Fibroblast of skin of left quadriceps (primary cell): ENCODE measurements at regions not wholly inside any gene's neighbourhood (a gene's known extent, or its start where the extent isn't known, plus 50 kb on each side); places are given as distances from the start of the nearest gene placed in this dataset.
A peak's percentile ranks its signal among the peaks of the same experiment; 100 is the strongest.
"Not testable (repeated sequence)": the region's sequence is repeated elsewhere in the genome, so short reads cannot be mapped to it uniquely, and the experiment has no call there.

Experiments used
- DNase-seq, 2 experiments: peaks; one replicate each; pipeline ENCODE4 v3.0.0-alpha.2; 2013; ENCODE audit warnings: low read depth in 2 of 2

DNA sequence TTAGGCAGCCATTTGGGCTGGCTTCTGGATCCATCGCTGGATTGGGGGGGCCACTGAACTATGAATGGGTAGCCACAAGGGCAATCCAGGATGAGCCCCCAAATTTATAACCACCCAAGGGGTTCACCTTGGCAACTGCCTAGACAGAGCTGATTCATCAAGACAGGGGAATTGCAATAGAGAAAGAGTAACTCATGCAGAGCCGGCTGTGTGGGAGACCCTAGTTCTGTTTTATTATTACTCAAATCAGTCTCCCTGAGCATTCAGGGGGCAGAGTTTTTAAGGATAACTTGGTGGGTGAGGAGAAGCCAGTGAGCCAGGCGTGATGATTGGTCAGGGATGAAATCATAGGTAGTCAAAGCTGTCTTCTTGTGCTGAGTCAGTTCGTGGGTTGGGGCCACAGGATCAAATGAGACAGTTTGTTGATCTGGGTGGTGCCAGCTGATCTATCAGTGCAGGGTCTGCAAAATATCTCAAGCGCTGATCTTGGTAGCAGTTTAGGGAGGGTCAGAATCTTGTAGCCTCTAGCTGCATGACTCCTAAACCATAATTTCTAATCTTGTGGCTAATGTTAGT is 57.9 kb downstream of the DNAJB9 start:
- no peak for DNase-seq

DNA sequence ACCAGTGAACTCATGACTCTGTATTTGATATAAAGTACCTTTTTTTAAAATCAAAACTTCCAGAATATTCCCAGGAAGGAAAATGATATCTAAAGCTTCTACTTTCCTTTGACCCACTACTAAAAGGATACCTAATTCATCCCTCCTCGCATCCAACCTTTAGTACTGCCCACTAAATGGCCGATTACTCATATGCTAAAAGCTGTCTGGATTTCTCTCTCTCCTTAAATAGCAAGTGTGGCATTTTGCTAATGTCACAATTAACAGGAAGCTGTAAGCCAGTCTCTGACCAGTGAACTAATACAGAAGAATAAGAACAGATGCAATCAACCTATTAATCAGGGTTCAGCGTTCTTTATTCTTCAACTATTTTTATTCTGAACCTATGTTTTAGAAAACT is 59.0 kb downstream of the DNAJB9 start:
- no peak for DNase-seq

DNA sequence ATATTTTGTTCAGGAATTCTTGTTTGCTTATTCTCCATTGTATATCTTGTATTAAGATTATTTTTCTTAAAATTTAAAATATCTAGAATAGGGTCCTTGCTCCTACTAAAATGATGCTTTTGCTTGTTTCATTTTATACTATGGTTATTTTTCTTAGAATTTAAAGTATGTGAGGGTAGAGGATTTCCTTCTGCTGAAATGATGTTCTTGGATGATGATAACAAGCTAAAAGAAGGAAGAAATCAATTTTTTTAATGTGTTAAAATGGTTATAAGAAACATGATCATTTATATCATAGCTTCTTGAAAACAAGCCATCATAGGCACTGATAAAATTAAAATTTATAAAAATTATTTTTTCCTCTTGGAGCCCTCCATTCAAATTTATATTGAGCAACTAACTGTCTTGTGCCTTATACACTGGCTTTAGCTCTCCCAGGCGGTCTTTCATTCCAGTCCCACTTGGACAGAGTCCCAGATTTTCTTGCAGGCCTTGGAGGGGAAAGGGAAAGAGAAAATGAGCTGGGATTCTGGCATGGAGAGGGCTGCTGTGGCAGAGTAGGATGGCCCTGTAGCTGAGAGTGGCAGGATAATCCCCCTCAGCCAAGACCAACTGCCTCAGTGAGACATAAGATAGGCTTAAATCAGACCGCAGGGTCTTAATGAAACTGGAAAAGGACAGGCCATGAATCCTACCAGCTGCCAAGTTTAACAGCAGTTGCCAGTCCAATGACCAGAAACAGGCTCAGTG is 60.2 kb downstream of the DNAJB9 start:
- DNase-seq = peak in 1 of 2 experiments; percentile 6

DNA sequence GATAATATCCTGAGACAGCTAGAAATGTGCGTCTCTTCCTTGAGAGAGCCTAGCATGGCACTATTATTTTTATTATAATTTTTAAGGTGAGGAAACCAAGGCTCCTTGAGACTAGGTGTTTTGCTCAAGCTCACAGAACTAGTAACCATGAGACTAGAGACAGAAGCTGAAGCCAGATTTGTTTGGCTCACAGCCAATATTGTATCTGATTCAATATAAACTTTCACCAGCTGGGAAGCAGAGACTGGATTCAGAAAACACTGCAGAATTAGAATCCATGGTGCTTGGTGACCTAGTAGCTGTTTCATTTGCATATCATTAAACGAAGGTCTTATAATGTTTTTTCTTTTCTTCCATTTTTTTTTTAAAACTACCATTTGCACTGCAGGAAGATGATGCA is 64.4 kb downstream of the DNAJB9 start:
- no peak for DNase-seq

DNA sequence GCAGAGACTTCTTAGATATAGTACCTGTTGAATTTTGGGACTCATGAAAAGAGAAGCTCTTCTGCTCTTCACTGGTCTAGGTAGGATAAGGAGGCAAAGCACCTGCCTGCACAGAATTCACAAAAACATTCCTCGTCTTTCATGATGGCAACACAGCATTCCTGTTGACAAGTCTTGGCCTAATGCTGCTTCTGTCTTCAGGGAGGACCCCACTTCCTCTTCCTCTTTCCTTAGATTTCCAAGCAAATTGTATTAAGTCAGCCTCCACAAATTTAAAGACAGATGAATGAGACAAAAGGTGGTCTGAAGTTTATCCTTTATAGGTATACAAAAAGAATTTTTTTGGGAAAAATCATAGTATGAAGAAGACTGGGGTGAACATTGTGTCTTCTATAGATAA is 64.9 kb downstream of the DNAJB9 start:
- no peak for DNase-seq

DNA sequence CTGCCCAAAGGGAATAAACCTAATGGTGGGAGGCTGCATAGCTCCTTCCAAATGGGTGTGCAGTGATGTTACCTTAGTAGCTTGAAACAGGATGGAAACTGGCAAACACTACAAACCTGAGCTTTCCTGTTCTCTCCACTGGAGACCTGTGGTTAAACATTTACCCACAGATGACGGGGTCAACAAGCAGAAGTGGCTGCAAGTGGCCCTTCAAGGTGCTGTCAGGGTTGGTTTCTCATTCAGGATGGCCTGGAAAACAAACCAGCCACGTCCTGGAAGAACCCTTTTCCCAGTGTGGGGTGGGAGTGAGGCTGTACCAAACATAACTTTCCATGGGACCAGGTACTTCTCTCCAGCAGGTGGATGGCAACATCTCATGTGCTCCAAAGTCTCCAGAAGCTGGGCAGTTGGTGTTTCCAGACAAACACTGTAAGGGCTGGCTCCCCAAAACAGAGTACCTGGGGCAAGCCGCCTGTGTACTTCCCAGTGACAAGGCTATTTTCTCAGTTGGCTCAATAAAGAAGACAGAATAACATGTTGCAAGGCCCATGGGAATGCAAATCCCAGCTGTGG is 67.5 kb downstream of the DNAJB9 start:
- no peak for DNase-seq

DNA sequence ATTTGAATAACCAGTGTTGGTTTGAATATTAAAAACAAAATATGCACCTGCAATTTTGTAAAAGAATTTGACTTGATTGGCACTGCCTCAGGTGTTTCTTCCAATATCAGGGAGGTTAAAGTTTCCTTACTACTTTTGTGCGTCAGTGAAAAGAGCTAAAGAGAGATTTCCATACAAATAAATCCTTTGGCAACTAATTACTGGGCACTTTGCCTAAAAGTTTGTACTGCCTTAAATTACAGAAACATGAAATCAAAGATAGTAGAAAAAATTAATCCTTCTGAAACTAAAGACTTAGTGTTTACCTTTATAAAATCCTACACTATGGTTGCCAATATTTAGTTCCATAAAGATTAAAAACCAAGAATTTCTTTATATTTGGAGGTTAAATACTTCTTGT is 72.5 kb downstream of the DNAJB9 start:
- no peak for DNase-seq

DNA sequence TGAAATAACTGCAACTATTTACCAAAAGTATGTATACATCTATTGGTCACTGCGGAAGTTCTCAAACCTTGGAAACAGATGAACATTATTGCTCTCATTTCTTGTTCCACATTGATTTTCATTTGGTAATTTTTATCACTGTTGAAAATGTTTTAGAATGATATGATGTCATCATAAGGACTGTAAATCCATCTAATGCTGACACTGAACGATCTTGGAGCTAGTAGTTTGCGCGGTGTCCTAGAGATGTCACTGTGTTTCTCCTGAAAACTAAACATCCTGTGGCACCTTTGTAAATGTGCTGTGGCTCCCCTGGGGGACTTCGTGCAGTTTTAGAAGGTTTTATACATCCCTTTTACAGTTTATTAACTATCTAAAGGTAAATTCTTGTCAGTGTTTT is 73.5 kb downstream of the DNAJB9 start:
- no peak for DNase-seq

DNA sequence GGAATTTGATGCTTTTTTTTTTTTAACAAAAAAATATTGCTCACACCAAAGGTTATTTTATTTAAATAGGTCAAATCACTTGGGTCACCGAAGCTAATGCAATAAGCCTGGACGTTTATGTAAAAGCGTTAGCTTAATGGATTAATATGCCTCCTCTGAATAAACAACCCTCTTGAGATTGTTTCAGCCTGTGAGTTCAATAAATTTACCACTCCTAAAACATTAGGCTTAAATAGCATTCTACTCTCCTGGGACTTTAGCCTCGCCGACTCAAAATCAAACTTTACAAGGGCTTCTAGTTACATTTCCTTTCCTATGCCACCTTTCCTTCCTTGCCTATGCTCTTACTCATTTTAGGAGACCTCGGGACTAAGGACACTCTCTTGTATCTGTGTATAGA is 79.3 kb downstream of the DNAJB9 start:
- DNase-seq = no peak

DNA sequence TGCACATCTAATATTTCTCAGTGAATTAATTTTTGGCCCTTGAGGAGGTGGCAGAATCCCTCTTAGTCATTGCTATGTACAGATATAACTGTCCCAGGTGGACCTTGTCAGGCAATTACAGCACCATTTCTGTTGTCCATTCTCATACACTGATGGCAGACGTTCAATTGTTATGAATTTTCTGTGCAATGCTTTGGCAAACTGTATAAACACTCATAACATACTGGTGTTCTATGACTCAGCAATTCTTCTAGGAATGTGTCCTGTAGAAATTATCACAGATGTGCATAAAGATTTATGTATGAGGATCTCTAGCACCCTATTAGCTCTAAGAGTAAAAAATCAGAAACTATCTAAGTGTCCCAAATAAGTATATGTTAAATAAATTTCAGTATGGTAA is 80.8 kb downstream of the DNAJB9 start:
- peak; percentile 36 to 41 for DNase-seq

DNA sequence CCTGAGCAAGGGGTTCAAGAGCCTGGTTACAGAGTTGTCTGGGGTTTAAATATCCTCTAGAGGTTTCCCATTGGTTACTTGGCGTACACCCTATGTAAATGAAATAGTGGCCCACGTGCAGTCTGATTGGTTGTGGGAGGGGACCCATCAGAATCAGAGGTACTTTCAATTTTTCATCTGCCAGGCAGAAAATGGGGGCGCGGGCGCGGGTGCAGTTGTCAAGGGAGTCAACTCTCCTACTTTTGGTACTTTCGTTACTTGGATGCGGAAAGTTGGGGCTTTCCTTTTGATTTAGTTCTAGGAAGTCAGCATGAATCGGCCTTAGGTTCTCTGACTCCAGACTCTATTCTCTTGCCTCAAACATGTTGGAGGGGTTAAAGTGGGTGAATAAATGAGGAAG is 83.2 kb downstream of the DNAJB9 start:
- DNase-seq = no peak

DNA sequence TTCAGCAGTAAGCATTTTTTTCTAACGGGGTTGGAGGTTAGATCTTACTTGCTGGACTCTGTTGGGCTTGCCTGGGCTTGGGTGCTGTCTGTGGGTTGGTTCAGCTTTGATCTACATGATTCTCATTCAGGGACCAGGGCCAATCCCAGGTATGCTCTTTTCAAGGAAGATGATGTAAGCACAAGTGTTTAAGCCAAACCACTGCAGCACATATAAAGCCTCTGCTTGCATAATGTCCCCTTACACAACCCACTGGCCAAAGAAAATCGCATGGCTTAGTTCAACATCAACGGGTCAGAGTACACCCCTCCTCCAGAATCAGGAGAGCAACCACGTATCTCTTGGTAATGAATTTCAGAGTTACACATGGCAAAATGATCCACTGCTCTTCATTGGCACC is 83.9 kb downstream of the DNAJB9 start:
- no peak for DNase-seq

DNA sequence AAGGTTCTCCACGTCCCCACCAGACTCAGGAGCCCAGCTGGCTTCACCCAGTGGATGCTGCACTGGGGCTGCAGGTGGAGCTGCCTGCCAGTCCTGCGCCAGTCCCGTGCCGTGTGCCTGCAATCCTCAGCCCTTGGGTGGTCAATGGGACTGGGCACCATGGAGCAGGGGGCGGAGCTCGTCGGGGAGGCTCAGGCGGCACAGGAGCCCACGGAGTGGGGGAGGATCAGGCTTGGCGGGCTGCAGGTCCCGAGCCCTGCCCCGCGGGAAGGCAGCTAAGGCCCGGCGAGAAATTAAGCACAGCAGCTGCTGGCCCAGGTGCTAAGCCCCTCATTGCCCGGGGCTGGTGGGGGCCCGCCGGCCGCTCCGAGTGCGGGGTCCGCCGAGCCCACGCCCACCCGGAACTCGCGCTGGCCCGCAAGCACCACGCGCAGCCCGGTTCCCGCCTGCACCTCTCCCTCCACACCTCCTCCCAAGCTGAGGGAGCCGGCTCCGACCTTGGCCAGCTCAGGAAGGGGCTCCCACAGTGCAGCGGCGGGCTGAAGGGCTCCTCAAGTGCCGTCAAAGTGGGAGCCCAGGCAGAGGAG is 87.6 kb downstream of the DNAJB9 start:
- not testable (repeated sequence) for DNase-seq

DNA sequence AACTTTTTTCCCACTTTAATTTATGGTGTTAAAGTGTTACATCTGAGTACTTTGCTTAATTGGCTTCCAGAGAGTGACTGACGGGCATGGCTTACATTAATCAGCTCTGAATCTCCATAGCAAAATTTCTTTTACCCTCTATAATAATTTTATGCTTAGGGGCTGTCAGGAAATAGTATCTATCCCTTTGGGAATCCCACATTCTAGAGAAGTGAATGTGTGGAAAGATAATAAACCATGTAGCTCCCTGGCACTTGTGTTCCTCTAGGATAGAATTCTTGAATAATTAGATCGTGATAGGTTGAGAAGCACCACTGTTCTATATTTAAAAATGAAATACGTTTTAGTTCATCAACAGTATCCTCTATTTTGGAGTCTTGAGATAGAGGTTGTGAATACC is 89.6 kb downstream of the DNAJB9 start:
- DNase-seq = no peak

DNA sequence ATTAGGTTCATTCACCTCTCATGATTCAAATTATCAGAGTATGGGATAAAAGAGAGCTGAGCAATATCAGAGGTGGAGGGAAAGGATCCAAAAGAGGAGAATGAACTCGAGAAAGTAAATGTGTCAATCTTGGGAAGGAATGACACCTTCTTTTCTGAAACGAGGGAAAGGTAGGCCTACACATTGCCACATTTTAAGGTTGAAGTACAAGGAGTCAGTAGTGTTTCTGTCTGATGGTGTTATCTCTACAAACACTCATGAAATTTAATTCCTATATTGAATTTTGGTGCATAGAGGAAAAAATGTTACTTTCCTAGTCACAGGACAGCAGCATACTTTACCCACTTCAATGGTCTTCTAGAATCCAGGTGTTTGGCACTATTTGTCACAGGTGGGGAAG is 90.2 kb downstream of the DNAJB9 start:
- no peak for DNase-seq

DNA sequence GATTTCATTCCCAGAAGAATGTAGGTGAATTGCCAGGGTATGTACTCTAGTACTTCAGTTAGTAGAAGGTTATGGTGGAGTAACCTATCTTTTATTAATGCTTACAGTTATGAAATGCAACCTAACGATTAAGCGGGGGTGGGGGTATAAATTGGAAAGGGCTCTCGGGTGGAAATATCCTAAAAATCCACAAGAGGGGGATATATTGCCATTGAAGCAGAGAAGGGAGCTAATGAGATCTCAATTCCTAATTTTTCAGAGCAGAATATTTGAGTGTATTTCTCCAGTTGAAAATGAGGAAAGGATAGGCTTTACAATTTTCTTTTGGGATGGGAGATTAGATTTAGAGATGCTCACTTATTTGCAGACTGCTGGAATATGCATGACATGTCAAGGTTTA is 90.8 kb downstream of the DNAJB9 start:
- DNase-seq = no peak

DNA sequence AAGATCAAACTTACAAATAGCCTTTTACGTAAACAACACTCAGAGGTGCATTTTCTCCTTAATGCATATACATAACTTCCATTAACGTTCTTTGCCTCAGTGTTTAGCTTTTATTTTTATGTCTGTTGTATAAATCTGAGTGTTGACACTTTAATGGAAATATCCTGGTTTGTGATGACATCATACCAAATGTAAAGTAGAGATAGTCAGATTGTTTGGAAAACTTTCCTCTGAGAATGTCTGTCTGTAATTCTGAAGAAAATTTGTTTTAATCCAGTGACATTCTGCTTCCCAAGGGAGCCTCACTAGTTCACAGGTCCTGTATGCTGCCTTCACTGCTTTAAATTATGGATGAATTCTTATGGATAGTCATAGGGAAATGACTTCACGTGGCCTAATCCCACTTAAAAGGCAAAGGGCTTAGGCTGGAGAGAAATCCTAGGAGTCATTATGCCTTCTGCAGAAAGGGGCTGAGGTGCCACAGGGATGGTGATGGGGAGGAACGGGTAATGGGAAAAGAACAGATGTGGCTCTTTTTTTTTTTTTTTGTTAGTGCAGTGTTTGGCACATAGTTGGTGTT is 93.2 kb downstream of the DNAJB9 start:
- no peak for DNase-seq

DNA sequence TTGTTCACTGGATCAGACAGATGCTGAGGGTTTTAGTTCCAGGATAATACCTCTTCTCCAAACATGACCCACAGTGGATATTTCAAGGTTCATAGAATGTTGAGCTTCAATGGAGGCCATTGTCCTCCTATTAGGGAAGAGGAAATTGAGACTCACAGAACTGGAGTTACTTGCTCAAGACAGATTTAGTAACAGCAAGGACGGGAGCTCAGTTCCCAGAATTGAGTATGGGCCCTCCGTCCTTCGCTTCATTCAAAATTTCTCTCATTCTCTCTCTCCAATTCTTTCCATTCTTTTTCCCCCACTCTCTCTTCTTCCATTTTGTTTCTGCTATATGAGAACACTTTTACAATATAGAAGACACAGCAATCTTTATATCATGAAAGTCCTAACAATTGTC is 94.0 kb downstream of the DNAJB9 start:
- DNase-seq = no peak

DNA sequence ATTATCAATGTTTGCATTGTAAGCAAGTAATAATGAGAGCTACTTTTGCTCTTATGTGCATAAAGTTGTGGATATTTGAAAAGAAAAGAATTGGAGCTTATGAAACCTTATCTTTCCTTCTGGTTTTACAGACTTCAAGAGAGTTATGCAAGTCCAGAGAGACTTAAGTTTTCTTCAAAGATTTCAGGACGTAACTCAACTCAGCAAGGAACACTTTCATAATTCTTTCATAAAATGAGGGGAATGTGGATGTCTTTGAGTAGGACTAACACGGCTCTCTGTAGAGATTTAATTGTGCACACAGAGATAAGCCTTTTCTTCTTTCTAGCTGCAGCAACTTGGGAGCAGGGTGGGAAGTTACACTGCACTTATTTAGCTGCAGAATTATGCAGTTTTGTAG is 97.5 kb downstream of the DNAJB9 start:
- no peak for DNase-seq

DNA sequence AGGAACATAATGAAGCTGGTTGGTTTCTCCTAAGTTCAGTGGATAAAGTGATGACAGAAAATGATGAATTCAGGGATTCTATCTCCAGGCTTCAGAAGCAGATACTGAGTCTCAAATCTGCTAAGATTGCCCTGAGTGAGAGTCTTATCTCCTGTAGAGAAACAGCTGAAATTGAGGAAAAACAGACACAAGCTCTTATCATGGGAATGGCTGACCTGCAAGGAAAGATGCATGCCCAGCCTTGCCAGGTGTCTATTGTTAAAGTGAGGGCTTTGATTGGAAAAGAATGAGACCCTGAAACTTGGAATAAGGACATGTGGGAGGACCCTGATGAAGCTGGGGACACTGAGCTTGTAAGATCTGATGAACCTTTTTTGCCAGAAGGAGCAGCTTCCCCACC is 100.3 kb downstream of the DNAJB9 start:
- no peak for DNase-seq

DNA sequence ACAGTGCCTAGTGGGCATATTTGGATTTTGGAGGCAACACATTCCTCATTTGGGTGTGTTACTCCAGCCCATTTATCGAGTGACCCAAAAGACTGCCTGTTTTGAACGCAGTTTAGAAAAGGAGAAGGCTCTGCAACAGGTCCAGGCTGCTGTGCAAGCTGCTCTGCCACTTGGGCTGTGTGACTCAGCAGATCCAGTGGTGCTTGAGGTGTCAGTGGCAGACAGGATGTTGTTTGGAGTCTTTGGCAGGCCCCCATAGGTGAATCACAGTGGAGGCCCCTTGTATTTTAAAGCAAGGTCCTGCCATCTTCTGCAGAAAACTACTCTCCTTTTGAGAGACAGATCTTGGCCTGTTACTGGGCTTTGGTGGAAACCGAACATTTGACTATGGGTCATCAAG is 104.0 kb downstream of the DNAJB9 start:
- not testable (repeated sequence) for DNase-seq

DNA sequence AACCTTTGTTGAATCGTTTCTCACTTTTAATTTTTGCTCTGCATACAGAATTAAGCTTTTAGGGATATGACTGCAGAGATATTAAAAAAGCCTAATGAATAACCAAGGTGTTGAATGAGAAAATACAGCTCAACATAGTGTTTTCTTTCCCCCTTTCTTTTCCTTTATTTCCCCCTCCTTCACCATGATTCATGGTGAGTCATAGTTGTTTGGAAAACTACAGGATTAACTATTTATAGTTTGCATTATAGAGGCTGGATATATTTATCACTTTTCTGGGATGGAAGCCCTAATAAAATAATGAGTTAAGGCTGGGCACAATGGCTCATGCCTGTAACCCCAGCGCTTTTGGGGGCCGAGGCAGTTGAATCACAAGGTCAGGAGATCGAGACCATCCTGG is 115.0 kb downstream of the DNAJB9 start:
- DNase-seq = no peak

DNA sequence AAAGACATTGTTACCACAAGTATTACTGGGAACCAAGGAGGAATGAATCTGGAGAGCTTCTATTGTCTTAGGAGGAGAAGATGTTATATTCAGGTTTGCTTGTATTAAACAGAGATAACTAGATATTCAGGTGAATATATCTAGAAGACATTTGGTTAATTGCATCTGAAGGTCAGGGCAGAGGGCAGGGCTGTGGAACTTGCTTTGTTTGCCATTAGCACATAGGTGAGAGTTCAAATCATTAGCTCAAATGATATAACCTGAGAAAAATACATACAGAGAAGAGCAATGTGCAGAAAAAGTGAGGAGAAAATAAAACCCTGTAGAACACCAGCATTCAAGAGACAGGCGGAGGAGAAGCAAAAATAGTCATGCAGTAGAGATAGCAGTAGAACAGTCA is 116.8 kb downstream of the DNAJB9 start:
- DNase-seq = no peak
